H1 (cell line): ENCODE measurements at regions not wholly inside any gene's neighbourhood (a gene's known extent, or its start where the extent isn't known, plus 50 kb on each side); places are given as distances from the start of the nearest gene placed in this dataset.

Source experiments
- CTCF ChIA-PET: fragments of 300-600 bp; sonication (Branson Sonifier 250); formaldehyde crosslinking; loops from one replicate; lab custom pipeline; 2021; ENCODE audit not compliant: partially characterized antibody; lab: Charles Lee
- POLR2A ChIA-PET: fragments of 300-600 bp; sonication (Branson Sonifier 250); formaldehyde crosslinking; loops from one replicate; lab custom pipeline; 2021; ENCODE audit warnings: inconsistent platforms; ENCODE audit not compliant: partially characterized antibody; lab: Charles Lee
- DNase-seq, 2 experiments: peaks; one replicate each; pipeline versions ENCODE4 v3.0.0 to v3.0.0-alpha.2; 2010 to 2022; ENCODE audit warnings: low spot score in 2 of 2, low read depth in 1 of 2, mixed read lengths in 1 of 2
- FAIRE-seq: peaks from 2 replicates; lab custom pipeline; 2011; peaks lifted over from hg19 to GRCh38; lab: Jason Lieb, UNC
- H2AFZ ChIP-seq: 2 replicates; pipeline ENCODE4 v1.8.1; 2012; ENCODE audit warnings: low read length, inconsistent platforms
- H2AK5ac ChIP-seq: 2 replicates; pipeline ENCODE4 v1.6.1; 2013; ENCODE audit warnings: low read depth, low read length
- H2BK120ac ChIP-seq: replicated peaks from 2 replicates; pipeline ENCODE3; 2013; ENCODE audit warnings: low read depth, low read length, inconsistent platforms
- H2BK12ac ChIP-seq: 2 replicates; pipeline ENCODE4 v1.6.1; 2013; ENCODE audit warnings: low read depth, low read length
- H2BK15ac ChIP-seq: 2 replicates; pipeline ENCODE4 v1.6.1; 2013; ENCODE audit warnings: low read length
- H2BK20ac ChIP-seq: 2 replicates; pipeline ENCODE4 v1.6.1; 2013; ENCODE audit warnings: low read length
- H2BK5ac ChIP-seq: 2 replicates; pipeline ENCODE4 v1.6.1; 2013; ENCODE audit warnings: low read depth, low read length
- H3K14ac ChIP-seq: 2 replicates; pipeline ENCODE4 v1.6.1; 2013; ENCODE audit warnings: inconsistent platforms; ENCODE audit not compliant: insufficient read length
- H3K18ac ChIP-seq: 2 replicates; pipeline ENCODE4 v1.6.1; 2013; ENCODE audit warnings: low read length; ENCODE audit errors: extremely low read depth
- H3K23ac ChIP-seq: 2 replicates; pipeline ENCODE4 v1.6.1; 2013; ENCODE audit warnings: inconsistent platforms; ENCODE audit not compliant: insufficient read length
- H3K23me2 ChIP-seq: 2 replicates; pipeline ENCODE4 v1.6.1; 2013; ENCODE audit warnings: low read depth, low read length
- H3K27ac ChIP-seq: 2 replicates; pipeline ENCODE4 v1.6.1; 2011; ENCODE audit warnings: low read depth, low read length, inconsistent platforms
- H3K27me3 ChIP-seq, 4 experiments: replicated peaks in 1 of 4; 1 replicate in 1 of 4; 2 replicates in 3 of 4; pipeline versions ENCODE4 v1.6.1 to v1.8.1; 2011 to 2013; ENCODE audit warnings: low read length in 3 of 4, mild to moderate bottlenecking in 3 of 4, inconsistent platforms in 2 of 4, mixed read lengths in 2 of 4, moderate library complexity in 1 of 4; ENCODE audit not compliant: control insufficient read depth in 3 of 4, insufficient read depth in 3 of 4; ENCODE audit errors: extremely low read depth in 1 of 4
- H3K36me3 ChIP-seq, 4 experiments: 2 replicates each; pipeline versions ENCODE4 v1.6.1 to v1.8.1; 2011 to 2013; ENCODE audit warnings: mild to moderate bottlenecking in 4 of 4, low read length in 3 of 4, moderate library complexity in 2 of 4, control low read depth in 1 of 4, inconsistent platforms in 1 of 4; ENCODE audit not compliant: insufficient read depth in 4 of 4, control insufficient read depth in 2 of 4
- H3K4ac ChIP-seq: replicated peaks from 2 replicates; pipeline ENCODE3; 2013; ENCODE audit warnings: low read length, low read depth, mixed read lengths, inconsistent platforms; ENCODE audit not compliant: insufficient read length
- H3K4me1 ChIP-seq, 4 experiments: replicated peaks in 1 of 4; 1 replicate in 1 of 4; 2 replicates in 3 of 4; pipeline versions ENCODE4 v1.6.1 to v1.8.1; 2011 to 2013; ENCODE audit warnings: low read length in 3 of 4, inconsistent platforms in 2 of 4, mixed read lengths in 1 of 4; ENCODE audit not compliant: insufficient read depth in 4 of 4, control insufficient read depth in 3 of 4
- H3K4me2 ChIP-seq, 2 experiments: 2 replicates each; pipeline versions ENCODE4 v1.6.1 to v1.8.1; 2011 to 2013; ENCODE audit warnings: low read depth in 2 of 2, low read length in 2 of 2, control low read depth in 1 of 2, inconsistent platforms in 1 of 2, mild to moderate bottlenecking in 1 of 2; ENCODE audit not compliant: insufficient read depth in 1 of 2
- H3K4me3 ChIP-seq, 4 experiments: fragments of 200-600, 300-600 bp in 1 of 4; sonication (generic), shearing (Covaris generic), sonication (Bioruptor Twin) in 1 of 4; 2 replicates each; pipeline versions ENCODE4 v1.5.1 to v1.8.1; 2011 to 2016; ENCODE audit warnings: low read length in 4 of 4, low read depth in 3 of 4, control low read depth in 2 of 4, inconsistent platforms in 2 of 4, mild to moderate bottlenecking in 2 of 4, mixed read lengths in 1 of 4, moderate library complexity in 1 of 4; ENCODE audit not compliant: insufficient read depth in 2 of 4; ENCODE audit errors: extremely low read depth in 1 of 4
- H3K56ac ChIP-seq: replicated peaks from 2 replicates; pipeline ENCODE3; 2013; ENCODE audit warnings: low read depth, mild to moderate bottlenecking, mixed read lengths, low read length, inconsistent platforms; ENCODE audit not compliant: insufficient read length
- H3K79me1 ChIP-seq: 2 replicates; pipeline ENCODE4 v1.6.1; 2013; ENCODE audit warnings: low read depth, low read length, control low read depth
- H3K79me2 ChIP-seq, 2 experiments: 2 replicates each; pipeline versions ENCODE4 v1.6.1 to v1.8.1; 2012 to 2013; ENCODE audit warnings: low read length in 2 of 2, mild to moderate bottlenecking in 2 of 2, inconsistent platforms in 1 of 2; ENCODE audit not compliant: insufficient read depth in 2 of 2, control insufficient read depth in 1 of 2
- H3K9ac ChIP-seq, 4 experiments: replicated peaks in 1 of 4; 1 replicate in 1 of 4; 2 replicates in 3 of 4; pipeline versions ENCODE4 v1.6.1 to v1.8.1; 2011 to 2013; ENCODE audit warnings: low read depth in 3 of 4, low read length in 3 of 4, control low read depth in 2 of 4, mild to moderate bottlenecking in 2 of 4, moderate library complexity in 2 of 4, inconsistent platforms in 1 of 4; ENCODE audit errors: extremely low read depth in 1 of 4
- H3K9me3 ChIP-seq, 2 experiments: 2 replicates each; pipeline versions ENCODE4 v1.6.1 to v1.8.1; 2012 to 2013; ENCODE audit warnings: mild to moderate bottlenecking in 2 of 2, moderate library complexity in 2 of 2, control low read depth in 1 of 2, inconsistent platforms in 1 of 2, low read depth in 1 of 2, low read length in 1 of 2, mixed read lengths in 1 of 2; ENCODE audit not compliant: insufficient read depth in 2 of 2
- H4K20me1 ChIP-seq, 2 experiments: replicated peaks in 1 of 2; 2 replicates each; pipeline versions ENCODE3 to v1.8.1; 2011 to 2013; ENCODE audit warnings: inconsistent platforms in 2 of 2, low read length in 2 of 2, mild to moderate bottlenecking in 1 of 2; ENCODE audit not compliant: insufficient read depth in 2 of 2, control insufficient read depth in 1 of 2
- H4K5ac ChIP-seq: 2 replicates; pipeline ENCODE4 v1.6.1; 2013; ENCODE audit warnings: low read length, low read depth, mixed read lengths, inconsistent platforms; ENCODE audit not compliant: insufficient read length
- H4K8ac ChIP-seq: 2 replicates; pipeline ENCODE4 v1.8.0; 2013; ENCODE audit warnings: mild to moderate bottlenecking, moderate library complexity, low read length, inconsistent platforms; ENCODE audit not compliant: insufficient read depth; ENCODE audit errors: extremely low read depth
- H4K91ac ChIP-seq: replicated peaks from 2 replicates; pipeline ENCODE3; 2013; ENCODE audit warnings: low read length, mixed read lengths, inconsistent platforms; ENCODE audit not compliant: insufficient read length
- BCL11A ChIP-seq, 2 experiments: IDR thresholded peaks; one replicate each; pipeline ENCODE4 v1.6.1; 2011; ENCODE audit warnings: low read depth in 2 of 2, low read length in 2 of 2, mild to moderate bottlenecking in 2 of 2
- CBX5 ChIP-seq: fragments of 300-800, 300-1000 bp; sonication (generic); IDR thresholded peaks from 2 replicates; pipeline ENCODE4 v1.7.1; 2016; ENCODE audit warnings: antibody characterized with exemption, low read length, low read depth
- FOSL1 ChIP-seq: IDR thresholded peaks from 2 replicates; pipeline ENCODE4 v1.6.1; 2011; ENCODE audit warnings: mild to moderate bottlenecking, low read depth, low read length, moderate library complexity; ENCODE audit not compliant: insufficient read depth
- GTF2F1 ChIP-seq: IDR thresholded peaks from 2 replicates; pipeline ENCODE4 v1.6.1; 2012; ENCODE audit warnings: low read depth, low read length, improper control_type of control experiment, borderline replicate concordance
- MAFK ChIP-seq: IDR thresholded peaks from 2 replicates; pipeline ENCODE4 v1.6.1; 2012; ENCODE audit warnings: low read depth, mild to moderate bottlenecking, improper control_type of control experiment, low read length
- MAX ChIP-seq: IDR thresholded peaks from 2 replicates; pipeline ENCODE4 v1.6.1; 2012; ENCODE audit warnings: inconsistent platforms
- NANOG ChIP-seq: IDR thresholded peaks from 2 replicates; pipeline ENCODE4 v1.6.1; 2011; ENCODE audit warnings: low read length, low read depth, mild to moderate bottlenecking, inconsistent platforms; ENCODE audit not compliant: insufficient read depth, poor library complexity, severe bottlenecking
- POU5F1 ChIP-seq: IDR thresholded peaks from 2 replicates; pipeline ENCODE4 v1.6.1; 2011; ENCODE audit warnings: low read depth, mild to moderate bottlenecking, low read length, moderate library complexity
- SIX5 ChIP-seq: IDR thresholded peaks from 2 replicates; pipeline ENCODE4 v1.6.1; 2011; ENCODE audit warnings: mild to moderate bottlenecking, low read depth, low read length
- WGBS, 2 experiments: shearing (Covaris generic) in 1 of 2; methylation state at CpG; one replicate each; pipeline versions ENCODE4 v1.1.6 to v1.1.7; 2013 to 2015; ENCODE audit warnings: low lambda C conversion rate in 2 of 2, mixed read lengths in 2 of 2, inconsistent platforms in 1 of 2, low coverage in 1 of 2, missing lambda C conversion rate in 1 of 2; ENCODE audit not compliant: insufficient replicate concordance in 2 of 2, insufficient coverage in 1 of 2, insufficient read length in 1 of 2; ENCODE audit errors: extremely low coverage in 1 of 2, missing lambda C conversion rate in 1 of 2; 5-methylcytosine and 5-hydroxymethylcytosine counted together

GRCh38 chr16:9607515-9608230, 516.2 kb downstream of the HAPSTR1 start:
- H2AFZ ChIP-seq = no peak overlapping the region
- no peak overlapping the region for H2BK12ac ChIP-seq
- no peak overlapping the region for H3K18ac ChIP-seq
- no peak overlapping the region for H4K8ac ChIP-seq
- H3K4me2 ChIP-seq = no peak overlapping the region
- no peak overlapping the region for H3K27ac ChIP-seq
- FAIRE-seq (no peak), DNase-seq (no peak)
- 86% methylated on average over 2 of the region's 2 CpGs; no CpG with 5 or more reads in 1 of the 2 experiments for WGBS, 2 experiments
- H3K23ac ChIP-seq = no peak overlapping the region
- no peaks in the 10 kb centered on the region for H3K79me1 ChIP-seq
- H3K27me3 ChIP-seq = no peaks in the 10 kb centered on the region
- no peaks in the 10 kb centered on the region for H3K79me2 ChIP-seq
- H3K14ac ChIP-seq = no peak overlapping the region
- POLR2A ChIA-PET = no interaction called here
- H4K91ac ChIP-seq = no peak overlapping the region
- no peak overlapping the region for H2BK120ac ChIP-seq
- H2BK15ac ChIP-seq = no peak overlapping the region
- H4K5ac ChIP-seq = no peak overlapping the region
- no peaks in the 10 kb centered on the region for H3K36me3 ChIP-seq
- H2BK5ac ChIP-seq = no peak overlapping the region
- H3K9me3 ChIP-seq = no peaks in the 10 kb centered on the region
- H3K4ac ChIP-seq = no peak overlapping the region
- H2AK5ac ChIP-seq = no peak overlapping the region
- H3K4me1 ChIP-seq = peaks cover 0 to 4% (median 0%) of the 10 kb centered on the region in 4 experiments; a peak in 1 of 7 replicates
- no peaks in the 10 kb centered on the region for H3K23me2 ChIP-seq
- H3K56ac ChIP-seq = no peak overlapping the region
- H2BK20ac ChIP-seq = no peak overlapping the region
- H3K9ac ChIP-seq = no peak overlapping the region
- CTCF ChIA-PET = no interaction called here
- H4K20me1 ChIP-seq = no peaks in the 10 kb centered on the region
- TF ChIP-seq GTF2F1 = no peak
- TF ChIP-seq MAFK = no peak
- TF ChIP-seq SIX5 = no peak
- no peak for TF ChIP-seq FOSL1
- no peak for TF ChIP-seq POU5F1
- no peak for TF ChIP-seq MAX
- no peak for TF ChIP-seq CBX5
- no peak for TF ChIP-seq BCL11A (IDR thresholded peaks at IDR 0.05; ENCODE audit: low read depth in 2 of 2, low read length in 2 of 2)
- no peak for TF ChIP-seq NANOG
- H3K4me3 ChIP-seq = no peak overlapping the region
